GM10248 (cell line): ENCODE measurements at regions not wholly inside any gene's neighbourhood (a gene's known extent, or its start where the extent isn't known, plus 50 kb on each side); places are given as distances from the start of the nearest gene placed in this dataset.

ENCODE experiments used
- CTCF ChIA-PET: fragments of 300-600 bp; sonication (Branson Sonifier 250); formaldehyde crosslinking; extraction: SDS; loops from one replicate; lab custom pipeline; 2021; ENCODE audit warnings: antibody characterized with exemption; lab: Yijun Ruan, JAX
- POLR2A ChIA-PET: fragments of 350-650 bp; sonication (Branson Sonifier 250); formaldehyde crosslinking; extraction: SDS; loops from one replicate; lab custom pipeline; 2020; ENCODE audit warnings: antibody characterized with exemption; lab: Yijun Ruan, JAX
- DNase-seq: peaks from one replicate; pipeline ENCODE4 v3.0.0; 2012; ENCODE audit errors: extremely low spot score
- TF ChIP-seq, protein P1 (sequence below): IDR thresholded peaks from 2 replicates; pipeline ENCODE4 v1.5.1; 2012; ENCODE audit warnings: mild to moderate bottlenecking, low read depth; ENCODE audit errors: extremely low read depth, missing control alignments, control extremely low read depth

DNA sequence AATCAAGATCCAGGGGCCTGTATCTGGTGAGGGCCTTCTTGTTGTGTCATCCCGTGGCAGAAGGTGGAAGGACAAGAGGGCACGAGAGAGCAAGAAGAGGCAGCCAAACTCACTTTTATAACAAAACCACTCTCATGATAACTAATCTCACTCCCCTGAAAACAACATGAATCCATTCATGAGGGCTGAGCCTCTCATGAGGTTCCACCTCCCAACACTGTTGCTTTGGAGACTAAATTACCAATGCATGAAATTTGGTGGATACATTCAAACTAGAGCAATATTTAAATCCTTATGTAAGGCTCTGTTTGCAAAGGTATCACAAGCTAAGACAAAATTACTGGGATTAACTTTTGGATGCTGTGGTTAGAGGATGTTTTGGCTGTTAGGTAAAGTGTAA, 470.1 kb upstream of the NOVA1 start:
- POLR2A ChIA-PET: no interaction called here
- DNase-seq: no peak
- CTCF ChIA-PET: no interaction called here

DNA sequence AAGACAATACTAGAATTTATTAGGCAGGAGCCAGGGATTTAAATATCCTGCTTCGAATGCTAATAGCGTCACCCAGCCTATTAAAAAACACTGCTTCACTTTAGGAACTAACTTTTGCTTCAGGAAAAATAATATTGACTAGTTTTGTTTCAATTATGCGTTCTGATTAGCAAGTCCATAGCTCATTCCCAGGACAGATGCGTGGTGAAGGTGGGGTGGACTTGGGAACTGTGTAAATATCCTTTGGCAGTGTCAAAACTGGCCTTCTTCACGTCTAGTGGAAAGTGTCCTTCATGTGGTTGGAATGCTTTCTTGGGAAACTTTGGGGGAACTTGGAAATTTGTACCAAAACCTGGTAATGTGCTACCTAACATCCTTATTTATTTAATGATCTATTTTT, 474.8 kb upstream of the NOVA1 start:
- TF ChIP-seq, protein P1, sequence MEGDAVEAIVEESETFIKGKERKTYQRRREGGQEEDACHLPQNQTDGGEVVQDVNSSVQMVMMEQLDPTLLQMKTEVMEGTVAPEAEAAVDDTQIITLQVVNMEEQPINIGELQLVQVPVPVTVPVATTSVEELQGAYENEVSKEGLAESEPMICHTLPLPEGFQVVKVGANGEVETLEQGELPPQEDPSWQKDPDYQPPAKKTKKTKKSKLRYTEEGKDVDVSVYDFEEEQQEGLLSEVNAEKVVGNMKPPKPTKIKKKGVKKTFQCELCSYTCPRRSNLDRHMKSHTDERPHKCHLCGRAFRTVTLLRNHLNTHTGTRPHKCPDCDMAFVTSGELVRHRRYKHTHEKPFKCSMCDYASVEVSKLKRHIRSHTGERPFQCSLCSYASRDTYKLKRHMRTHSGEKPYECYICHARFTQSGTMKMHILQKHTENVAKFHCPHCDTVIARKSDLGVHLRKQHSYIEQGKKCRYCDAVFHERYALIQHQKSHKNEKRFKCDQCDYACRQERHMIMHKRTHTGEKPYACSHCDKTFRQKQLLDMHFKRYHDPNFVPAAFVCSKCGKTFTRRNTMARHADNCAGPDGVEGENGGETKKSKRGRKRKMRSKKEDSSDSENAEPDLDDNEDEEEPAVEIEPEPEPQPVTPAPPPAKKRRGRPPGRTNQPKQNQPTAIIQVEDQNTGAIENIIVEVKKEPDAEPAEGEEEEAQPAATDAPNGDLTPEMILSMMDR: no peak
- no peak for DNase-seq
- ChIA-PET POLR2A (no interaction called here), CTCF (no interaction called here)

More for the DNA sequence above, 470.1 kb upstream of the NOVA1 start:
- TF ChIP-seq, protein P1: no peak

DNA sequence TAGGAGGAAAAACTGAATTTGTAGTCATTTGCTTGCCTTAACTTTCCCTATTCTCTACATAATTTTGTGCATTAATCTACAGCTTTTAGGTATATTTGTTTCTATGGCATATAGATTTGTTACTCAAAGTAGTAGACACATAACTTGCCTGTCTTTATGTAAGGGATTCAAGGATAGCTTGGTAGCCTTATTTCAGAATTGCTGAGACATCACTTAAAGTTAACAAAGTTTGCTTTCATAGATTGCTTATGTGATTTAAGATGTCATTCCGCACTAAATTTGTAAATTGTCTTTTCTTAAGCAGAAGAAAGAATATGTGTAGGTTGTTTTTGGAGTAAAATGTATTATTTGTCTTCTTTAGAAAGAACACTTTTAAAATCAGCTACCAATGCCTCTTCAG, 477.7 kb upstream of the NOVA1 start:
- TF ChIP-seq, protein P1: no peak
- POLR2A ChIA-PET: no interaction called here
- CTCF ChIA-PET: interaction anchor here (1.7 kb wide), 1 partner anchor 9 kb away, joined by 3 read pairs; no protein-coding TSS in a partner anchor
- no peak for DNase-seq

DNA sequence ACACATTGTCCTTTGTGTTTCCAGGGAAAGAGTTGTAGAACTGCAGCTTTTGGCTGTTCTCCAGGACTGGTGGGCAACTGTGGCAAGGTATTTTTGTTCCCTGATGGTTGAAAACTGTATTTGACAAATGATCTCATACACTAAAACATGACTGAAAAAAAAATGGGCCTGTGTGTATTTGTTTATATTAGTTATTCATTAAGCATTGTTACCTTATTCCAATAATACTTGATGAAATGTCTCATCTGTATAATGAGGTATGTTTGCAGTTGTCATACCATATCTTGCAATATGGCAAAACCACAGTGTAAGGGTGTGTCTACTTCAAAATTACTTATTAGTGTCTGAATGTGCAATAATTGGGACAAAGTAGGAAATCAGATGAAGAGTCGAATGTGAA, 479.4 kb upstream of the NOVA1 start:
- TF ChIP-seq, protein P1: no peak
- no peak for DNase-seq
- ChIA-PET CTCF (no interaction called here), POLR2A (no interaction called here)

DNA sequence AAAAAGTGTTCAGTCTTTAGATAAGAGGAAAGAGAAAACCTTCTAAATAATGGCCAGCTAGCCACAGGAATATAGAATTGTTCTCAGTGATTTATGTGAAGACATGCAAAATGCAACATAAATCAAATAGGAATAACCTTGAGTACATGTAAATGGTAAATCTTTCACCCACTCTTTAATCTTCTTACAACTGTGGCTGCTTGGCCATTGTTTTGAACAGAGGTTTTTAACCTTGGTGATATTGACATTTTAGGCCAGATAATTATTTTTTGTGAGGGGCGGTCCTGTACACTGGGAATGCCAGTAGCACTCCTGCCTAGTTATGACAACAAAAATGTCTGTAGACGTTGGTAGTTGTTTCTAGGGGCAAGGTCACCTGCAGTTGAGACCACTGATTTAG, 479.9 kb upstream of the NOVA1 start:
- TF ChIP-seq, protein P1: no peak

DNA sequence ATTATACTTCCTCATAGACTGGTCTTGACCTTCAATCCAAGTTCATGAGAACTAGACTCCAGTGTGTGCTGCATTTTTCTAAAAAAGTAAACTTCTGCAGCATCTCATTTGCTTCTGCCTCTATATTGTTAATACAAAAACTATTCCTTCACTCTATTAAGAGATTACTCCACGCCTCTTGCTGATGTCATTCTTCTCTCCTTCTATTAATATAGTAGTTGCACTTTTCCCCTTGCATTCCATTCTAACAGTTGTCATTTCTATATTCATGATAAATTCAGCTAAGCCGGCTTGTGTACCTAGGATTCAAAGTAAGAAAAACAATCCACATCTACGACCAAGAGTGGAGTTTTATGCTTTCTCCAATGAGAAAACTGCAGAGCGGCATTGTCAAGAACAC, 480.4 kb upstream of the NOVA1 start:
- TF ChIP-seq, protein P1: no peak
- ChIA-PET POLR2A (no interaction called here), CTCF (no interaction called here)
- no peak for DNase-seq

More for the DNA sequence above, 479.9 kb upstream of the NOVA1 start:
- POLR2A ChIA-PET: no interaction called here
- no peak for DNase-seq
- CTCF ChIA-PET: no interaction called here

DNA sequence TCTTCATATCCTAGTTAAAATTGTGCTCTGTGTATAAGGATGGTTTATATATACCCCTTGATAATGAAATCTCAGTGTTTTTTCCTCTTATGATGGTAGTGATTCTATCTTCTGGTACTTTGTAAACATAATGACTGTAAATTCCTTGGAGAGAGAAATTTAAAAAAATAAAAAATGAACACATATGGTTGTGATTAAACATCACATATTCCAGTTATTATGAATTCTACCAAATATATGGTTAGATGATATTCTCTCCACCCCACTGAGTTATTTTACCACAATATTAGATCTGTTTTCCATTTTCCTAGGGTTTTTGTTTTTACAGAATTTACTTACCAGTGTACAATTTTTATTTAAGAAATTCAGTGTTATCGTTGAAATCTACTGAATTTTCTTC, 481.9 kb upstream of the NOVA1 start:
- TF ChIP-seq, protein P1: no peak
- no peak for DNase-seq
- CTCF ChIA-PET: no interaction called here
- POLR2A ChIA-PET: no interaction called here
